Right atrium auricular region (tissue), 2 donors: ENCODE measurements at regions not wholly inside any gene's neighbourhood (a gene's known extent, or its start where the extent isn't known, plus 50 kb on each side); places are given as distances from the start of the nearest gene placed in this dataset.

Source experiments
- DNase-seq: peaks from one replicate; pipeline ENCODE4 v3.0.0-alpha.2; 2019; ENCODE audit warnings: low spot score
- H3K27ac ChIP-seq, 2 donors: fragments of 200-600 bp; sonication (generic); 1 replicate in 1 of 2; 2 replicates in 1 of 2; pipeline ENCODE4 v1.5.1; 2016 to 2019
- H3K27me3 ChIP-seq, 2 donors: fragments of 200-600 bp; sonication (generic); one replicate each; pipeline versions ENCODE4 v1.5.1 to v1.6.0; 2017 to 2019
- H3K36me3 ChIP-seq: fragments of 200-600 bp; sonication (generic); one replicate; pipeline ENCODE4 v1.5.1; 2016
- H3K4me1 ChIP-seq, 2 donors: fragments of 200-600 bp; sonication (generic); one replicate each; pipeline versions ENCODE4 v1.5.1 to v1.6.0; 2017 to 2019
- H3K4me3 ChIP-seq, 2 donors: fragments of 200-600 bp; sonication (generic); 1 replicate in 1 of 2; 2 replicates in 1 of 2; pipeline ENCODE4 v1.5.1; 2017 to 2019; ENCODE audit warnings: mild to moderate bottlenecking in 1 of 2, moderate library complexity in 1 of 2
- H3K9me3 ChIP-seq, 2 donors: fragments of 200-600 bp; sonication (generic); one replicate each; pipeline ENCODE4 v1.5.1; 2019
- TF ChIP-seq, protein P1 (sequence below), 2 donors: fragments of 200-600 bp; sonication (generic); IDR thresholded peaks; one replicate each; pipeline ENCODE4 v1.5.1; 2019; ENCODE audit warnings: antibody characterized with exemption in 2 of 2

DNA sequence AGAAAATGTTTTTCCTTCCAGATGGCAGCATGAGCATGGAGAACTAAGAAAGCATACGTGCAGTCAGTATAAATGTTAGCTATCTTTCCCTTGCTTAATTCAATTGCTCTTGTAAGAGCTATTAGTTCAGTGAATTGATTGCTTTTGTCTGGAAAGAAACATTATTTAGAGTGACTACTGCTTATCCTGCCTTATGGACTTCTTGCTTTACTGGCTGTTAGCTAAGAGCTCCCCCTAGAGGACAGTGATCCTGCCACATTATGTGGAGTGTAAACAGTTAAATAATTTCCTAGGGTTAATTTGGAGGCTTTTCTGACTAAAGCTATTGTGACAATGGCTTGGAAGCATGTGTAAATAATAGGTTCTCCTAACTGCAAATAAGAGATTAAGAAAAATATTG is 1402.4 kb downstream of the FAM133A start:
- no peaks in the 10 kb centered on the region for H3K9me3 ChIP-seq
- no peak overlapping the region for H3K4me3 ChIP-seq
- H3K27ac ChIP-seq = no peak overlapping the region
- DNase-seq = no peak
- H3K4me1 ChIP-seq = no peaks in the 10 kb centered on the region
- no peaks in the 10 kb centered on the region for H3K27me3 ChIP-seq
- H3K36me3 ChIP-seq = no peaks in the 10 kb centered on the region
- TF ChIP-seq, protein P1, sequence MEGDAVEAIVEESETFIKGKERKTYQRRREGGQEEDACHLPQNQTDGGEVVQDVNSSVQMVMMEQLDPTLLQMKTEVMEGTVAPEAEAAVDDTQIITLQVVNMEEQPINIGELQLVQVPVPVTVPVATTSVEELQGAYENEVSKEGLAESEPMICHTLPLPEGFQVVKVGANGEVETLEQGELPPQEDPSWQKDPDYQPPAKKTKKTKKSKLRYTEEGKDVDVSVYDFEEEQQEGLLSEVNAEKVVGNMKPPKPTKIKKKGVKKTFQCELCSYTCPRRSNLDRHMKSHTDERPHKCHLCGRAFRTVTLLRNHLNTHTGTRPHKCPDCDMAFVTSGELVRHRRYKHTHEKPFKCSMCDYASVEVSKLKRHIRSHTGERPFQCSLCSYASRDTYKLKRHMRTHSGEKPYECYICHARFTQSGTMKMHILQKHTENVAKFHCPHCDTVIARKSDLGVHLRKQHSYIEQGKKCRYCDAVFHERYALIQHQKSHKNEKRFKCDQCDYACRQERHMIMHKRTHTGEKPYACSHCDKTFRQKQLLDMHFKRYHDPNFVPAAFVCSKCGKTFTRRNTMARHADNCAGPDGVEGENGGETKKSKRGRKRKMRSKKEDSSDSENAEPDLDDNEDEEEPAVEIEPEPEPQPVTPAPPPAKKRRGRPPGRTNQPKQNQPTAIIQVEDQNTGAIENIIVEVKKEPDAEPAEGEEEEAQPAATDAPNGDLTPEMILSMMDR (IDR thresholded peaks at IDR 0.05) = peak in 1 of 2 donors; percentile 56

DNA sequence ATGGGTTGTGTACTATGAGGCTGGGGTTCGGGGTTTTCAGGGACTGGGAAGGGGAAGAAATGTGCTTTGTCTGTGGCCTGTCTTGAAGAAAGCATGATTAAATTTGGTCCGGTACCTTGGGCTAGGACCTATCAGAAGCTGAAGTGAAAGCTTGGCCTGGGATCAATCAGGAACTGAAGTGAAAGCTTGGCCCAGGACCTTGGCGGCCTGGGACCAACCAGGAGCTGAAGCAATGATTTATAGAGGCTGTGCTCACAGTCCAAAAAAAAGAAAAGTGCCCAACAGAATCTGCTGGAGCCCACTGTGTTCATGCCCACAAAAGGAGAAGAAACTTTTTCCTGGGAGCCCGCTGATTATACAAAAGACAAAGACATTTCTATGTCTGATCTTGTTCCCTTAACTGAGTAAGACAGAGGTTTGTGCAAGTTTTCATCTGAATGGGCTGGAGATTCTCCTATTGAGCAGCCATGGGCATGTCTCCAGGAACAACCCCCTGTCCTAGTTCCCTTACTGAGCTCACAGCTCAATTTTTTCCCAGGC is 1427.9 kb downstream of the FAM133A start:
- H3K36me3 ChIP-seq = no peaks in the 10 kb centered on the region
- H3K4me1 ChIP-seq = no peaks in the 10 kb centered on the region
- no peaks in the 10 kb centered on the region for H3K27me3 ChIP-seq
- no peak overlapping the region for H3K27ac ChIP-seq
- no peak for DNase-seq
- TF ChIP-seq, protein P1 (IDR thresholded peaks at IDR 0.05) = no peak
- no peak overlapping the region for H3K4me3 ChIP-seq
- no peaks in the 10 kb centered on the region for H3K9me3 ChIP-seq

DNA sequence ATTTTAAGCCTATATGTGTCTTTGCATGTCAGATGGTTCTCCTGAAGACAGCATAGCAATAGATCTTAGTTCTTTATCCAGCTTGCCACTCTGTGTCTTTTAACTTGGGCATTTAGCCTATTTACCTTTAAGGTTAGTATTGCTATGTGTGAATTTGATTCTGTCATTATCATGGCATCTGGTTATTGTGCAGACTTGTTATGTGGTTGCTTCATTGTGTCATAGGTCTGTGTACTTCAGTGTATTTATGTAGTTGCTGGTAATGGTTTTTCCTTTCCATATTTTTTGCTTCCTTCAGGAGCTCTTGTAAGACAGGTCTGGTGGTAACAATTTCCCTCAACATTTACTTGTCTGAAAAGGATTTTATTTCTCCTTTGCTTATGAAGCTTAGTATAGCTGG is 1443.5 kb downstream of the FAM133A start:
- no peak for DNase-seq
- no peaks in the 10 kb centered on the region for H3K36me3 ChIP-seq
- H3K27ac ChIP-seq = no peak overlapping the region
- no peak overlapping the region for H3K4me3 ChIP-seq
- H3K9me3 ChIP-seq = peaks cover 0 to 14% of the 10 kb centered on the region in 2 donors
- no peaks in the 10 kb centered on the region for H3K27me3 ChIP-seq
- no peaks in the 10 kb centered on the region for H3K4me1 ChIP-seq
- TF ChIP-seq, protein P1 (IDR thresholded peaks at IDR 0.05) = no peak

DNA sequence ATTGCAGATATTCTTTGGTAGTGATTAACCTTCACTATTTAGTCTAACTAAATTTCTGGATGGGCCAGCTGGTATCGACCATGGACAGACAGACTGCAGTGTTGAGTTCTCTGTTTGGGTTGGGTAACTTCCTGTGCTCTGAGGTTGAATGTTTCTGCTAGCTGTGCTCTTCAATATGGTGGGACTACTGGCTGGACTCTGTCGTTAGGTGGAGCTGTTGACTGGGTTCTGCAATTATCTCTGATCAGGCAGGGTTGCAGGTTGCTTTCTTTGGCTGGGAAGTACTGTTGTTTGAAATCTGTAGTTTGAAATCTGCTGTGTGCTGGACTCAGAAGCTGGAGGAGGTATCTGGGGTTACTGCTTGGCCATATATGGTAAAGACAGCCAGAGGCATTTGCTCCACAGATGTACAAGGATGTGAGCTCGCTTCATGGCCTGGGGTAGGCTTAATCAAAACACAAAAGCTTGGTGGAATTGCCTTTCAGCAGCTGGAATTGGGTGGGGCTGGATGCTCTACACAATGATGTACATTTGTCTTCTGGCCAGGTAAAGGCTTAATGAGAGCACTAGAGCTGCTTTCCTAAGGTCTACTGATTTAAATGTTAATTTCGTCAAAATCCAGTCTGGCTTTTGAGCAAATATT is 1472.0 kb downstream of the FAM133A start:
- no peaks in the 10 kb centered on the region for H3K36me3 ChIP-seq
- TF ChIP-seq, protein P1 (IDR thresholded peaks at IDR 0.05) = no peak
- H3K4me3 ChIP-seq = no peak overlapping the region
- H3K27me3 ChIP-seq = no peaks in the 10 kb centered on the region
- H3K4me1 ChIP-seq = no peaks in the 10 kb centered on the region
- H3K27ac ChIP-seq = no peak overlapping the region
- no peak for DNase-seq
- H3K9me3 ChIP-seq = no peaks in the 10 kb centered on the region

DNA sequence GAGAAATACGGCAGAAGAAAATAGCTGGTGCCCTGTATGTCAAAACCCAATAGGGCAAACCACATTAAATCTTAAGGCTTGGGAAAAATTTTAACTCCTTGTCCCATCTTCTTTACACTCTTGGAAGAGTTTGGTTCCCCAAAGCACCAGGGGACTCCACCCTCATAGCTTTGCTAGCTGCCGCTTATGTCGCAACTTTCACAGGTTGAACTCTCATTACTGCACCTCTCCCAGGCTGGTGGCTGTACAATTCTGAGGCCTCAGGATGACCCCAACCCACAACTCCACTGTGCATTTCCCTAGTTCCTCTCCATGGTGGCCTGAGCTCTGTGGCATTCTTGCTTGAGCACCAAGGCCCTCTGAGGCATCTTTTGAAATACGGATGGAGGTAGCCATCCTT is 1478.8 kb downstream of the FAM133A start:
- H3K36me3 ChIP-seq = no peaks in the 10 kb centered on the region
- no peak for DNase-seq
- no peaks in the 10 kb centered on the region for H3K4me1 ChIP-seq
- no peaks in the 10 kb centered on the region for H3K9me3 ChIP-seq
- H3K27ac ChIP-seq = no peak overlapping the region
- no peaks in the 10 kb centered on the region for H3K27me3 ChIP-seq
- TF ChIP-seq, protein P1 (IDR thresholded peaks at IDR 0.05) = no peak
- no peak overlapping the region for H3K4me3 ChIP-seq

DNA sequence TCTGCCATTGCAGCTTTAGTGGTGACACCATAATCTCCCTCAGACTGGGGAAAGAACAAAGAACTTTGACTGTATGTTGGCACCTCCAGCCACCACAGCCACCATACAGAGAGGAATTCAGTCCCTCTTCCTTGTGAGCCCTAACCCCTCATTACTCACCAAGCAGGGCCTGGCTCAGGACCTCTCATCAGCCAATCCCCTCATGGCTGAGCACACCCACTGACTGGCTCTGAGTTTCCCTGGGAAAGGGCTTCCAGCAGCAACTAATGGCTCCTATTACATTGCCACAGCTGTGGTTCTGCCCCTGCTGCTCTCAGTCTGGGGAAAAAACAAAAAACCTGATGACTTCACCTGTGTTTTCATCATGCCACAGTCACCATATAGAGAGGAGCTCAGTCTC is 1482.6 kb downstream of the FAM133A start:
- no peak for DNase-seq
- TF ChIP-seq, protein P1 (IDR thresholded peaks at IDR 0.05) = no peak
- Histone ChIP-seq H3K36me3 (no peaks in the 10 kb centered on the region), H3K27ac (no peak overlapping the region), H3K4me3 (no peak overlapping the region), H3K9me3 (no peaks in the 10 kb centered on the region), H3K27me3 (no peaks in the 10 kb centered on the region), H3K4me1 (no peaks in the 10 kb centered on the region)
